ELR (cell line): ENCODE measurements at regions not wholly inside any gene's neighbourhood (a gene's known extent, or its start where the extent isn't known, plus 50 kb on each side); places are given as distances from the start of the nearest gene placed in this dataset.

Source experiments
- DNase-seq: peaks from one replicate; pipeline ENCODE4 v3.0.0-alpha.2; 2015; ENCODE audit warnings: low read depth

DNA sequence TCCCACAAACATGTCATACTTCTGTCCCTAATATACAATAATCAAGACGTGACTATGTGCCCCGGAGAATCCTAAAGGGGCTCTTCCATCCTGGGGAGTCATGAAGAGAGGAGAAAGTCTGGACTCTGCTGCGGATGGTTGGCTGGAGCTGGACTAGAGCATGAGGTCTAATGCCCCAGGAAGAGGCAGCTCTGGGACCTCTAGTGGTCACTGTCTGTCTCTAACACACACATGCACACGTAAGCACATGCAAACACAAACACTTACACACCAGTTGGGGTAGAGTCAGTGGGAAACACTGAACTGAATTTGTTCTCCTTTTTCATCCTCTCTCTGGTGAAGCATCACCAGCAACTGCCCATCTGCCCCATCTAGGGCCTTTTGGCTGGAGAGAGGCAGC lies 271.6 kb downstream of the TDRD15 start:
- DNase-seq = no peak

DNA sequence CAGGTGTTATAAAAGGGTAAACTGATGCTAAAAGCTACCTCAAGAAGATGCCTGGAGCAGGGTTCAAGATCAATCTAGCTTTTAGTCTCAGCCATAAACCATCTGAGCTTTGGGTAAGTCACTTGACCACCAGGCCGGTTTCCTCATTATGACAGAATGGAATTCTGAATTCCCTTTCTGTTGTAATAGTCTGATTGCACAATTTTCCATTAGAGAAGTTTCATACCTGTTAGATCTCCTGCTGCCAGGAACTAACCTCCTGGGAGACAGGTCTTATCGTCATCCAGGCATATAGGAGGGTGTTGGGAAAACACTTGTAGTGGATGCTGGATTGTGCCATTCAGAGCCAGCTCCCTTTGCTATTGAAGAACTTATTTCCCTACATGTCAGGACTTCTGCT lies 272.5 kb downstream of the TDRD15 start:
- DNase-seq = no peak

DNA sequence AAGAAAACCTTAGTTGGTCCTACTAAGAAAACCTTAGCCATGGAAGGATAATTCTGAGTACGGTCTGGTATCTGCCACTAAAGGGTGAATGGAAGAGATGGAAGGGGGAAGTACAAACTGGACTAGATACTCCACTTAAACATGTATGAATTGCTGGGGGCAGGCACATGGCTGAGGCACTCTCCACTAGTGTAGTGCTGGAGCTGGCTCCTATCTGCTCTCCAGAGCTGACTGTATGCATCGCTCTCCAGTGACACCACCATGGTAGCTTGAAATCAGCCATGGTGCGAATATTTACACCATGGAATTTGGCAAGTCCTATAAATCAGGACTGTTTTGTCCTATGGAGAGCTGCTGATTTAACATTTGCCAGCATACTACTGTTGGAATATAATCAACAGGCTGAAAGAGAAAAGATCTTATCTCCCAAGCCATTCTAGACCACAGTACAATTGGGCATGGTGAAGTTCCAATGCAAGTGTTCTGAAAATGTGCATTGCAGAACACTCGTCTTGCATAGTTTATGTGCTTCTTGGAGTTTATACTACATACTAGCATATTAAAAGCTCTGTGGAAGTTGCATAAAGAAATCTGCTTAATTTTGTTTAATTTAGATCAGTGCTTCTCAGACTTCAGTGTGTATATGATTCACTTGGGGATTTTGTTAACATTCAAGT lies 277.4 kb downstream of the TDRD15 start:
- no peak for DNase-seq

DNA sequence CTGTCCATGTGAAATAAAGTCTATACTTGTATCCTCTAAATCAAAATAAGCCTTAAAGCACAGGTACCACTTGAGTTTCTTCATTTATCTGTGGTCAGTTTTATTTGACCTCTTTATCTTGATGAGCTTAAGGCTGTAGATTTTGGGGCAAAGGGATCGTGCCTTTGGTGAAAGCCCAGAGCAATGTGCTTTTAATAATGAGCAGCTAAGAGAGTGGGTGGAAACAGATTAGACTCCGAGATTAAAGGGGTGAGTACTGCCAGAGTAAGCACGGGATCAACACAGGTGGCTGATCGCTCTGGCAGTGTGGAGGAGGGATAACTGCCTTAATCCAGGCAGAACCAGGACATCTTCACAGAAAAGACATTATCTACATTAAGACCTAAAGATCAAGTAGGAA lies 280.4 kb downstream of the TDRD15 start:
- no peak for DNase-seq

DNA sequence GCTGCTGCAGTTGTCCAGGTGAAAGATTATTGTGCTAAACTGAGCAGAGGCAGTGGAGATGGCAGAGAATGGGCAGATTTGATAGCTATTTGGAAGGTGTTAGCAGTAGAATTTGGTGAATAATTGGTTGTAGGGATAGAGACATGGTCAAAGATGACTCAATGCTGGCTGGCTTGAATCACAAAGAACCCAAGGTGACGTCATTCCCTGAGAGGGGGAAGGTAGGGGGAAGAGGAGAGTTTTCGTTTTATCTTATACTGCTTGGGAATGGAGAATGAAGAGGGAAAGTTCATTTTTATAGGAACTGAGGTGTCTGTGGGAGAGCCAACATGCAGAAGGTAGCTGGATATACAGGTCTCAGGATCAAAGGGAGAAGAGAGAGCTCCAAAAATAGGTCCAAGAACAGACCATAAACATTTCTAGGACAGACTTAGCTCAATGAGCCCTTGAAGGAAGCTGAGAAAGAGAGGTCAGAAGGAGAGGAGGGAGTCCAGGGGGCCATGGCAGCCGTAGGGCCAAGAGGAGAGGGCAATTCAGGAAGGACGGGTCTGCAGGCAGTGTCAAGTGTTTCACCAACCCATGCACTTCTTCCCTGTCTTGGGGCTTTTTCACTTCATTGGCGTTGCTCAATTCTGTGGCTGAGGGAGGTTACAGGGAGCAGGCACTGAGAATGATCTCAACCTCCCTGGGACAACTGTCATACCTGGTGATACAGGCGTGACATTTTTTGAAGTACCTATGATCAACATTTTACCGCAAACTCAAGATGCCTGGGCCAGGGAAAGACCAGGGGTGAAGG lies 281.3 kb downstream of the TDRD15 start:
- peak; percentile 16 for DNase-seq

DNA sequence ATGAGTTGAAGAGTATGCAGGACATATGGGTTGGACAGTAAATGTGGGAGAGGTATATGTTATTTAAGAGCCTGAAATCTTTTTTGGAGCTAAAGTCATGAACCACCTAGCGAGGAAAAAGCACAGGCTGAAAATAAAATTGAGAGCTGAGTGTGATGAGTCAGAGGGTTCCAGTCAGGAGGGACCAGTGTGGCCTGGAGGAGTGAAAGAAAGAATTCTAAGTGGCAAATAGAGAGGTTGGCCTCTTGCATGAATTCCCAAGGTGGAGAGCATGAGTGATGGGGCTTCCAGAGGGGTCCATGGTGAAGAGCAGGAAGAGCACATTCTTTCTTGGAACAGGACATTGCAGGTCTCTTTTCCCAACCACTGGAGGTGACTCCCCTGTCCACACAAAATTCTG lies 282.6 kb downstream of the TDRD15 start:
- no peak for DNase-seq

DNA sequence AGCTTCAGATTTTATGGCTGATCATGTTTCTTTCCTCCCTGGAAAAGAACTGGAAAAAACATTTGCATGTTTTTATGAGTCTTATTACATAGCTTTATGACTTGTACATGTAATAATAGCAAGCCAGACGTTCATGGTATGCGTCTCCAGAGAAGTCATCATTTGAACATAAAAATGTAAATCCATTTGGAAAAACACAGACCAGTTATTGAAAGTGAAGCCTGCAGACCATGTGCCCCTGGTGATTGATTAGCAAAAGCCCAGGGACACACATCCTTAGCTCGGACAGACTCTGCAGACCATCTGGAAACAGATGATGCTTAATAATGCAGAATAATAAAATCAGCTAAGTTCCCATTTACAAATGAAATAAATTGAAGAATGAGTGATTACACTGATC lies 283.1 kb downstream of the TDRD15 start:
- DNase-seq = no peak

DNA sequence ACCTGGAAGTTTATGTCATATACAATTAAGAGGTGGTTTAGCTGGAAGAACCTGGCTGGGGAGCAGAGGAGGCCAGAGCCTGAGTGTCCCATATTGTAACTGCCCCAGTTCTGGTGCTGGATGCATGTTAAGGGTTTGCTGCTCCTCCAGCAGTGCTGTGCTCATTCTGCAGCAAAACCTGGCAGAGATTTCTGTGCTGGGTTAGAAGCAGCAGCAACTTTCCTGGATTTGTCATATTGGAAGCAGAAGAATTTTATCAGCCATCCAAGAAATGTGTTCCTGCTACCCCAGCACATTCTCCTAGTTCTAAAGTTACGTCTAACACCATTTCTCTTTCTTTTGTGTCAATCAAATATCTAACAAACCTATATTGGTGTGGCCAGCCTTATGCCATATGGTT lies 284.1 kb downstream of the TDRD15 start:
- DNase-seq = no peak

DNA sequence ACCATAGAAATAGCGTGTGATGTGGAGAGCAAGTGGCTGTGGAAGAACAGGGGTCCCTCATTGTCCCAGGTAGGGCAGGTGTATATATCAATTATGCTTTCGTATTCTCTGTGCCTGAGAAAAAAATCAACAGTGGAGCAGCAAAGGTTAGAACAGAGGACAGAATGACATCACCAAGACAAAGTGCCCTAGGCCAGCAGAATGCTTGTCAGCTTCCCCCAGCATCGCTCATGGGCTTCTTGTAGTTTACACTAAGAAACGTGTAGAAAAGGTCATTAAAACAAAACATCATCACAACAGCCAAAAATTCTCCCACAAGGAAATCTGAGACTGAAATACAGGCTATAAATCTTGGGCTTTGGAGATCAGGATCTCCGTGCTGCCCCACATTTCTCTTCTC lies 288.0 kb downstream of the TDRD15 start:
- no peak for DNase-seq

DNA sequence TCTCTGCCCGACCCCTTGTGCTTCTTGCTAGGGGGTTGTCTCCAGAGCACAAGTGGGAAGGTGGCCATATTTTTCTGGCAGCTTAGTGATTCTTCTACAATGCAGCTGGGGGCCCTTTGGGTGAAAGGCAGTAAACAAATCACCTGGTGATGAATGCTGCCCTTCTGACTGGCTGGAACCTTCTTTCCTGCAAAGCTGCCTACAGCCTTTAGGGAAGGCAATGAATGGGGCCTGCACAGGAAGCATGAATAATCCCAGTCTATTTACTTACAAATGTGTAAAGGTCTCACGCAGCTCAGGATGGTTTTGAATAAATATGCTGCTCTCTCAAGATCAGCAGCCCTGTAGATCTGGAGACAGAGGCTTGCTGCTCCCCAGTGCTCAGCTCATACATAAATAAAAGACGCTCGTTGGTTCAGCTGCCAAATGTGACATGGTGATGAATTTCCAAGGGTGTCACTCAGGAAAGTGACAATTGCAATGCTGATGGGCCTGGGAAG lies 289.2 kb downstream of the TDRD15 start:
- DNase-seq = no peak

DNA sequence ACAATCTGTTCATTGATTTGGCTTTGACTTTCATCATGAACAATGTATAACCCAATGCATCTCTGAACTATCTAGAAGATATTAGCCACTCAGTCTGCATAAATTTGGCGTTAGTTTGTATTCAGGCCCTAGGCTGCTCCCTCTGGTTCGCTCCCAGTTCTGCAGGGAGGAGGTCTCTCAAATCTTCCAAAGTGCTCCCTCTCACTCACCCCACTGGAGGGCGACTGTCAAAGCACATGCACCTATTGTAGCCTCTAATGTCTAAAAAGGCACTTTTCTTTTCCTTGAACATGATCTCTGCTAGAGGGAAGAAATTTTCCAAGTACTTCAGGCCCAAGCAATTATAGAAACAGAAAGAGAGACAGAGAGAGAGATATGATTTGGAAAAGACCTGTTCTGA lies 291.5 kb downstream of the TDRD15 start:
- no peak for DNase-seq

DNA sequence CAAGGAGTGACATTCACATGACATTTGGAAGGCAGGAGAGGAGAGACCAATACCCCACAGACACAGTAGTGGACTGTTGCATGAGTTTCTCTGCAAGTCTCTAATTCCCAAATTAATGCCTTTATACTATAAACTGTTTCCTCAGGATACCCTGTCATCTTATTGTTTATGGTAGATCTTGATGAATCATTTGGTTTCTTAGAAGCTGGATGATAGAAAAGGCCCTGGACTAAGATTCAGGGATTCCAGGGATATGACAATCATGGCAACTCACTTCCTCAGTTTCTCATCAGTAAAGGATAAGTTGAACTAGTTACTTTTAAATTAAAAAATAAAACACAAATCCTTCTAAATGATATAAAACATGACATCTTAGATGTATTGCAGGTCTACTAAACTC lies 292.5 kb downstream of the TDRD15 start:
- peak; percentile 3 for DNase-seq

DNA sequence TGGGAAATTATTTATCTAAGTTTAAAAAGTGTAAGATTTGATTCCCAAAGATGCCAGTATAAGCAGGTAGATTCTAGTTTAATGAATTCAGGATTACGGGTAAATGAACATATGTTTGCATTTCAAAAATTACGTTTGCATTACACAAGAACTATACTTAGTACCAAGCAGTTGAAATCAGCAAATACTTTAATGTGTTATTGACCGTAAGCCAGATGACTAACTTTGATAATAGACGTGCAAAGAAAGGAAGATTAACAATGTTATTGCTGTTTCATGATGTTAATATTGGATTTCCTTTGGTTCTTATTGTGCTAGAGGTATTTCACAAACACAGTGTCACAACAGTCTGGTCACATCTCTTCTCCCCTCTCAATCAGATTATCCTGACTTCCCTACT lies 294.7 kb downstream of the TDRD15 start:
- DNase-seq = no peak

DNA sequence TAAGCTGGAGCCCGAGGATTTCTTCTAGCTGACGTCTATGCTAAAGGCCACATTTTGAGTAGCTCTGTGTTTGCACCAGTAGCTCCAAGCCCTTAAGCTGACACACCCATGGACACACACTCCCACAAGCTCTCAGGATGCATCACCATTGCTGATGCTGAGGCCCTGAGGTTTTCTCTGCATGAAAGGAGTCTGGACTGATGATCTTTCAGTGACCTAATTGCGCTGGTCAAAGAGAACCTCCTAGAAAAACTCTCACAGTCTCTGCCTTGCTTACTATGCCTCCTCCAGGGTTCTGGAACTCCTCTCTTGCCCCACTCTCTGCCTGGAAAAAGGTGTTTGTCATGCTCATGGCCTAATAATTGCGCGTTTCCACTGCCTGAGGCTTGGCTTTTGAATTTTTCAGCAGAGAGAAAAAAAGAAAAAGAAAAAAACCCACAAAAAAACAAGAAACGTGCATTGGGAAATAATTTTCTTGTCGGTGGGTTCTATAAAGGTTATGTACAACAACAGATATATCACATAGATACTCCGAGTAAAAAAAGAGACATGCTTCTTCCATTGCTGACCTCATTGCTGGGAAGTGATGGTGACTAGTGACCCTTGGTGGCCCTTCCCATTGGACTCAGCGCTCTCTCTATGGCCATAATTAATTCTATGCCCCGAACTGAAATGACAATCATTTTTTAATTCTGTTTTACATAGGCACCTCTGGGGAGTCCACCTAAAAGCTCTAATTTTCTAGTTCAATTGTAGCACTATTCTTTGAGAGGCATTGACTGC lies 297.0 kb downstream of the TDRD15 start:
- DNase-seq = no peak

DNA sequence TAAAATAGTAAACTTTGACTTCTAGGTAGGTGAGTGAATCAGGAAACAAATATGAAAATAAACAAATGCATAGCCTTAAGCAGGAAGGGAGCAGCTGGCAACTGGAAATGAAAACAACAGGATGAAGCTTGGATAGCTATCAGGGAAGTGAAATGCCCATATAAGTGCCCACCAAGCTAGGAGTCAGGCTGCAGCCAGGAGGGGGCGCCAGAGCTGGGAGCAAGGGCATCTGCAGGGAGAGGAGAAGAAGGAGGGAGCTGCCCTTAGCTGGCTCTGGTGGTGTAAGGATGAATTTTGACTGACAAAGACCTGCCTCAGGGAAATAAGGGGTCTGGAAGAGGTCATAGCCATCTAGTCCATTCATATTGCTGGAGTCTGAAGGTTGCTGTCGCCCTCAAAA lies 298.3 kb downstream of the TDRD15 start:
- peak; percentile 15 for DNase-seq

DNA sequence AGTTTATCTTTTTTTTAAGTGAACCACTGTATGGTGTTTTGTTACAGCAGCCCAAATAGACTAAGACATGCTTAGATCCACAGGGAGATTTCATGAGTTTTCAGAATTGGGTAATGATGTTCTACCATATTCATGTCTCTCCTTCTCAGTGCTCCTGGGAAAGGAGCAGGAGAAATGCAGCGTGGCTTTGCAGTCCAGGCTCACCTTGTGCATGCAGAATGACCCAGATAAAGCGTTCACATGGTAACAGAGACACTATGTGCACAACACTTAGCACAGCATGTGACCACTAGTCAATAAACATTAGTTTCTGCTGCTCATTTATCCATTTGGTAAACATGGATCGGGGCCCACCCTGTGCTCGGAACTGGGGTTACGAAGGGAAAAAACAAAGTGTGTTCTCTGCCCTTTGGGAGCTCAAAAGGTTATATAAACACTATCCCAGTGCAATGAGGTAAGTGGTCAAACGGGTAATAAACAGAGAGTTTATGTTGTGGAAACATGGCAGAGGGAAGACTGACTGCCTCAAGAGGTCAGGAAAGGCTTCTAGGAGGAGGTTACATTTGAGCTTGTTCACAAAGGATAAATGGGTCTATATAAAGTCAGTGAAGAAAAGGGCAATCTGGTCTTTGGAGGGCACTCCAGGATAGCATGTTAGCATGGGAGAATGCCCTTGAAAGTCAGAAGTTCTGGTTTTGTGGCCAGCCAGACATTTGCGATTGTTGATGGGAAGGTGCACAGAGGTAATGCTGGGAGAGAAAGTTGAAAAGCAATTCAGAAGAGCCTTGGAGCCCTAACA lies 299.2 kb downstream of the TDRD15 start:
- no peak for DNase-seq

DNA sequence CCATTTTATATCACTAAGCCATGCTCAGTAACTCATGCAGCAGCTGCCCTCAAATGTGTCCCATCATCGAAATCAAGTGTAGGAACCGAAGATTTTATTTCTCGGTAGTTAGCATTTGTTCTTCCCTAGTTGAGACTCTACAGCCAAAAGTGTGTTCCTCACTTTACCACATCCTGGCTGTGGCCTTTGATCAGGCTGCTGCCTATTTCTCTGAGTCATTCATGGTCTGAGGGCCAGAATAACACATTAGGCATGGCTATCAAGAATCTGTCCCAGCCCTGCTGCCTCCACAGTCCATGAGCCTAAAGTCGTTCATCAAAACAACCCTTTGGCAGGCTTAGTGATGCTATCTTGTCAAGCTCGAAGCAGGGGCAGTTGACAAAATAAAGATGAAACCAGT lies 300.1 kb downstream of the TDRD15 start:
- no peak for DNase-seq

DNA sequence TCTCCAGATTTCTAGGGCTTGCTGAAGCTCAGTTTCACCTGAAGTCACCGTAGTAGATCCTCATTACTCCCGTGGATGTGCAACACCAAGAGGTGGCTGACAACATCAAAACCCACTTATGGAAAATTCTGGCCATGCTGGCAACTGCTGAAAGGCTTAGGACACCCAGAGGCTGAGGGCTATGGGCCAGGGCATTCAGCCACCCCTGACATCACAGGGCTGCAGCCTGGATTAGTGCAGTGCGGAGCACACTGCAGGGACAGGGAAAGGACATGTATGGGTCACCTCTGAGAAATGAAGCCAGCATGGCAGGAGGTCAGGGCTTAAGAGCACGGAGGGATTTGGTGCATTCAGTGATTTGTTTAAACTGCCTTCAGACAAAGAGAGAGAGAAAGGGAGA lies 300.6 kb downstream of the TDRD15 start:
- DNase-seq = no peak

DNA sequence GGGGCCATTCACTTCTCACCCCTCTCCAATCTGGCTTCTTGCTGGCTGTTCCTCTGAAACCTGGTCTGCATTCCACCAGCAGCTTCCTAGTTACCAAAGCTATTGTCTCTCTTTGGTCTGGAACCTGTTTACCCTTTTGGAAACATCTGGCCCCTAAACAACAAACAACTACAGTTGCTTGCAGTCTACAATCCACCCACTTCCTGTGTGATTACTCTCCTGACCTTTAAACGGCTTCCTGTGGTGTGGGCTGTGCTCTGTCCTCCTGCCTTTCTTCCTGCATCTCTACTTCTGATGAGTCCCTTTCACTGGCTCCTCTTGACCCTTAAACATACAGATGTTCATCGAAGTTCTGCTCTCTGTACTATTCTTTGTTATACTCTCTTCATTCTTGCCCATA lies 303.8 kb downstream of the TDRD15 start:
- DNase-seq = no peak

DNA sequence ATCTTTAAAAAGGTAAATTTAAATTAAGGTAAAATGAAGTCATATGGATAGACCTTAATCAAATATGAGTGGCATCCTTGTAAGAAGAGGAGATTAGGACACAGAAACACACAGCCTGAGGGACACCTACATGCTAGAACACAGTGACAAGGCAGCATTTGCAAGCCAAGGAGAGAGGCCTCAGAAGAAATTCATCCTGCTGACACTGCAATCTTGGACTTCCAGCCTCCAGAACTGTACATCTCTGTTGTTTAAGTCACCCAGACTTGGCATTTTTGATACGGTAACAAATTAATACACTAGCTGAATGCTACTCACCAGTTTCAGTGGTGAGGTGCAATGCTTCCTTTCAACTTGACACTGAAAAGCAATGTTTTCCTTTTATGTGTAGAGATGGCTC lies 305.0 kb downstream of the TDRD15 start:
- DNase-seq = no peak

DNA sequence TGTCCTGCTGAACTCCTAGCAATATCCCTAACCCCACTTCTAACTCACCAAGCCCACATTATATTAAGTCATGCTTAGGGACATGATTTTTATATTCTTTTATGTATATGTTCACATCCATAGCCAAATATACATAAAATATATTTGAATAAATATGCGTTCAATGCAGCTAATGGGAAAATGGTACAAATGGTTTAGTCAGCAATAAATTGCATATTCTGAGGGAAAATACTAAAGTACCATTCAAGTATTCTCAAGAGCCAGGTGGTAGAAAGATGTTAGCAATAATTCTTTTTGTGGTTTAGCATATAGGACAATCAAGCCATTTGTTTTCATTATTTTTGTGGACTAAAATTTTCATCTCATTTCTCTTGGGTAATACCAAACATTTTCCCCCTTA lies 306.0 kb downstream of the TDRD15 start:
- no peak for DNase-seq

DNA sequence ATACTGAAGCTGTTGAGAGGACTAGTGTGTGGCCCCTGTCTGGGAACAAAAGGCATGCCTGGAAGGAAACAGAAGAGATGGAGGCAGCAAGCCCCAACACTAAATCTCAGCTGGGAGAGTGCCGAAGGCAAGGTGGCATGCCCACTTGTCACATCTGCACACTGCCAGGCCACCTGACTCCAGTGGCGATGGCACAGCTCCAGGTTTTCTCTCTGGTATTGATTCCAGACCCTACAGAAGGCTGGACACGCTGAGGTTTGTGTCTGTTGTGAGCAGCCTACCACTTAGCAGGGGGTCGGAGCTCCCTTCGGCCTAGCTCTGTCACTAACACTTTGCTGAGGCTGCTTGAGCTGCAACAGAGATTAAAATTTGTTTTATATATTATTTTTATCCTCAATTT lies 307.3 kb downstream of the TDRD15 start:
- no peak for DNase-seq
